ENCODE measurements at regions not wholly inside any gene's neighbourhood (a gene's known extent, or its start where the extent isn't known, plus 50 kb on each side); places are given as distances from the start of the nearest gene placed in this dataset.
"Not testable (repeated sequence)": the region's sequence is repeated elsewhere in the genome, so short reads cannot be mapped to it uniquely, and the experiment has no call there.

DNA sequence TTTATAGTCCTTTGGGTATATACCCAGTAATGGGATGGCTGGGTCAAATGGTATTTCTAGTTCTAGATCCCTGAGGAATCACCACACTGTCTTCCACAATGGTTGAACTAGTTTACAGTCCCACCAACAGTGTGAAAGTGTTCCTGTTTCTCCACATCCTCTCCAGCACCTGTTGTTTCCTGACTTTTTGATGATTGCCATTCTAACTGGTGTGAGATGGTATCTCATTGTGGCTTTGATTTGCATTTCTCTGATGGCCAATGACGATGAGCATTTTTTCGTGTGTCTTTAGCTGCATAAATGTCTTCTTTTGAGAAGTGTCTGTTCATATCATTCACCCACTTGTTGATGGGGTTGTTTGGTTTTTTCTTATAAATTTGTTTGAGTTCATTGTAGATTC is 612.5 kb upstream of the SGCD start:
- TF ChIP-seq EZH2 (IDR thresholded peaks at IDR 0.05; ENCODE audit: low read depth), result not testable (repeated sequence)
- TF ChIP-seq, protein P1, sequence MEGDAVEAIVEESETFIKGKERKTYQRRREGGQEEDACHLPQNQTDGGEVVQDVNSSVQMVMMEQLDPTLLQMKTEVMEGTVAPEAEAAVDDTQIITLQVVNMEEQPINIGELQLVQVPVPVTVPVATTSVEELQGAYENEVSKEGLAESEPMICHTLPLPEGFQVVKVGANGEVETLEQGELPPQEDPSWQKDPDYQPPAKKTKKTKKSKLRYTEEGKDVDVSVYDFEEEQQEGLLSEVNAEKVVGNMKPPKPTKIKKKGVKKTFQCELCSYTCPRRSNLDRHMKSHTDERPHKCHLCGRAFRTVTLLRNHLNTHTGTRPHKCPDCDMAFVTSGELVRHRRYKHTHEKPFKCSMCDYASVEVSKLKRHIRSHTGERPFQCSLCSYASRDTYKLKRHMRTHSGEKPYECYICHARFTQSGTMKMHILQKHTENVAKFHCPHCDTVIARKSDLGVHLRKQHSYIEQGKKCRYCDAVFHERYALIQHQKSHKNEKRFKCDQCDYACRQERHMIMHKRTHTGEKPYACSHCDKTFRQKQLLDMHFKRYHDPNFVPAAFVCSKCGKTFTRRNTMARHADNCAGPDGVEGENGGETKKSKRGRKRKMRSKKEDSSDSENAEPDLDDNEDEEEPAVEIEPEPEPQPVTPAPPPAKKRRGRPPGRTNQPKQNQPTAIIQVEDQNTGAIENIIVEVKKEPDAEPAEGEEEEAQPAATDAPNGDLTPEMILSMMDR (conservative IDR thresholded peaks at IDR 0.05), result not testable (repeated sequence)

All from PC-9 (cell line).